BJ (cell line): ENCODE measurements at regions not wholly inside any gene's neighbourhood (a gene's known extent, or its start where the extent isn't known, plus 50 kb on each side); places are given as distances from the start of the nearest gene placed in this dataset.

ENCODE experiments used
- CTCF ChIA-PET: fragments of 350-600 bp; formaldehyde crosslinking; extraction: SDS; loops from one replicate; lab custom pipeline; 2021; ENCODE audit warnings: antibody characterized with exemption, inconsistent platforms; lab: Yijun Ruan, JAX
- POLR2A ChIA-PET: fragments of 300-600 bp; sonication (Branson Sonifier 250); formaldehyde crosslinking; extraction: SDS; loops from one replicate; lab custom pipeline; 2021; ENCODE audit warnings: antibody characterized with exemption; lab: Charles Lee
- DNase-seq: peaks from one replicate; pipeline ENCODE4 v3.0.0-alpha.2; 2011; ENCODE audit warnings: low read depth
- H3K27me3 ChIP-seq: 2 replicates; pipeline ENCODE4 v1.6.0; 2011; ENCODE audit warnings: low read length; ENCODE audit not compliant: control insufficient read depth, insufficient read depth
- H3K36me3 ChIP-seq: 2 replicates; pipeline ENCODE4 v1.5.1; 2011; ENCODE audit warnings: low read length; ENCODE audit not compliant: control insufficient read depth, insufficient read depth
- H3K4me3 ChIP-seq: 2 replicates; pipeline ENCODE4 v1.5.1; 2011; ENCODE audit warnings: low read depth, mild to moderate bottlenecking, control low read depth, low read length
- TF ChIP-seq, protein P1 (sequence below): IDR thresholded peaks from 2 replicates; pipeline ENCODE4 v1.5.1; 2011; ENCODE audit warnings: low read depth, mild to moderate bottlenecking, control low read depth, inconsistent platforms, low read length, moderate library complexity; ENCODE audit not compliant: insufficient read depth

DNA sequence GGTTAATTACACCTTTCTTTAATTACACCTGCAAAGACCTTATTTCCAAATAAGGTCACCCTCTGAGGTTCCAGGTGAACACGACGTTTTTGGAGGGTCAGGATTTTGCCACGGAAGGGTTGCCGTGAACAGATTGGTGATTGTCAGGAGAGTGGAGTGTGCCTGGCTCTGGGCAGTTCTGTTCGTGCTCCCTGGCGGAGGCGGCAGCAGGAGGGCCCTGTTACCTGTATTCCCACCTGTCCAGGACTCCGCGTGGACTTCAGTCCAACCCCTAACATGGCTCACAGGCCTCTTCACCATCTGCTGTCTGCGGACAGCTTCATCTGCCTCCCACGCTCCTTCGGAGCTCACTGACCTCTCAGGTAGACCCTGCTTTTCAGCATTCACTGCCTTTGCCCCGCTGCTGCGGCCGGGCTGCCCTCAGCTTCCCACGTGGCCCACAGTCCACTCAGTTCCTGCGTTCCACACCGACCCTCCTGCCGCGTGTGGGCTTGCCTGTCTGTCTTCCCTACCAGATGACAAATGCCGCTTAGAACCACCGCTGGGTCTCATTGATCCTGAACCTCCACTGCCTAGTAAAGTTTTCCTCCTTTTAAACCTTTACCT lies 187.5 kb upstream of the DIO3 start:
- CTCF ChIA-PET: interaction anchor here (1.1 kb wide), 1 partner anchor 15 kb away, joined by 3 read pairs; no protein-coding TSS in a partner anchor
- POLR2A ChIA-PET: no interaction called here
- H3K27me3 ChIP-seq: no peaks in the 10 kb centered on the region

GRCh38 chr14:101374373-101375338 lies 186.6 kb upstream of the DIO3 start:
- Histone ChIP-seq H3K27me3 (no peaks in the 10 kb centered on the region), H3K36me3 (no peaks in the 10 kb centered on the region), H3K4me3 (no peak overlapping the region)
- DNase-seq: no peak
- TF ChIP-seq, protein P1, sequence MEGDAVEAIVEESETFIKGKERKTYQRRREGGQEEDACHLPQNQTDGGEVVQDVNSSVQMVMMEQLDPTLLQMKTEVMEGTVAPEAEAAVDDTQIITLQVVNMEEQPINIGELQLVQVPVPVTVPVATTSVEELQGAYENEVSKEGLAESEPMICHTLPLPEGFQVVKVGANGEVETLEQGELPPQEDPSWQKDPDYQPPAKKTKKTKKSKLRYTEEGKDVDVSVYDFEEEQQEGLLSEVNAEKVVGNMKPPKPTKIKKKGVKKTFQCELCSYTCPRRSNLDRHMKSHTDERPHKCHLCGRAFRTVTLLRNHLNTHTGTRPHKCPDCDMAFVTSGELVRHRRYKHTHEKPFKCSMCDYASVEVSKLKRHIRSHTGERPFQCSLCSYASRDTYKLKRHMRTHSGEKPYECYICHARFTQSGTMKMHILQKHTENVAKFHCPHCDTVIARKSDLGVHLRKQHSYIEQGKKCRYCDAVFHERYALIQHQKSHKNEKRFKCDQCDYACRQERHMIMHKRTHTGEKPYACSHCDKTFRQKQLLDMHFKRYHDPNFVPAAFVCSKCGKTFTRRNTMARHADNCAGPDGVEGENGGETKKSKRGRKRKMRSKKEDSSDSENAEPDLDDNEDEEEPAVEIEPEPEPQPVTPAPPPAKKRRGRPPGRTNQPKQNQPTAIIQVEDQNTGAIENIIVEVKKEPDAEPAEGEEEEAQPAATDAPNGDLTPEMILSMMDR: no peak
- ChIA-PET CTCF (interaction anchor here (1.1 kb wide), 1 partner anchor 14 kb away, joined by 3 read pairs; no protein-coding TSS in a partner anchor), POLR2A (no interaction called here)

More for the DNA sequence above, 187.5 kb upstream of the DIO3 start:
- TF ChIP-seq, protein P1: no peak
- Histone ChIP-seq H3K4me3 (no peak overlapping the region), H3K36me3 (no peaks in the 10 kb centered on the region)
- no peak for DNase-seq

DNA sequence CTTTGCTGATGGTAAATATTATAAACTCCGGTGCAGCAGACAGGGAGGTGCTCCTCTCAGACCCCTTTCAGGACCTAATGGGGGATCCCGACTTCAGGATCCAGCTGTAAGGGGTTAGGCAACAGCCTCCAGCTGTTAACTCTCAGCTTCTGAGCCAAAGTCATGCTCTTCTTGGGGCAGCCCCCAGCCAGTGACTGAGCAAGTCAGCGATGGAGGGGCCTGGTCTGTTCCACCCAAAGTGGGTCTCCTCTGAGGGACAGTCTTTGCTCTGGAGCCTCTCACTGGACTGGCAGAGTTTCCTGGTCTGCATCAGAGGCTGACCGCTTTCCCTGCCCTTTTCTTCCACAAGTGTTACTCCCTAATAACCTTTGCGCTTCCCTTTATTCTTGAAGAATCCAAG lies 184.2 kb upstream of the DIO3 start:
- POLR2A ChIA-PET: no interaction called here
- TF ChIP-seq, protein P1: no peak
- DNase-seq: no peak
- no peak overlapping the region for H3K4me3 ChIP-seq
- H3K27me3 ChIP-seq: no peaks in the 10 kb centered on the region
- H3K36me3 ChIP-seq: no peaks in the 10 kb centered on the region
- CTCF ChIA-PET: no interaction called here

DNA sequence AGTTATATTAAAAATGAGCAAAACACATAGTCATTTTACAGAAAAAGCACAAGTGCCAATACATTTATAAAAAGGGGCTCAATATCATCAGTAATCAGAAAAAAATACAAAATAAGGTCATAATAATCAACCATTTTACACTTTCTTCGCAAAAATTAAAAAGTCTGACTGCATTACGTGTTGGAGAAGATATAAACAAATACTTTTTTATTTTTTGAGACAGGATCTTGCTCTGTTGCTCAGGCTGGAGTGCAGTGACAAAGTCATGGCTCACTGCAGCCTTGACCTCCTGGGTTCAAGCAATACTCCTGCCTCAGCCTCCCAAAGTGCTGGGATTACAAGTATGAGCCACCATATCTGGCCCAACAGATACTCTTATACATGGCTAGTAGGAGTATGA lies 181.5 kb upstream of the DIO3 start:
- POLR2A ChIA-PET: no interaction called here
- CTCF ChIA-PET: no interaction called here

More for the DNA sequence above, 181.5 kb upstream of the DIO3 start:
- H3K27me3 ChIP-seq: no peaks in the 10 kb centered on the region
- no peak for DNase-seq
- TF ChIP-seq, protein P1: no peak
- no peak overlapping the region for H3K4me3 ChIP-seq
- H3K36me3 ChIP-seq: no peaks in the 10 kb centered on the region
